ENCODE measurements at regions not wholly inside any gene's neighbourhood (a gene's known extent, or its start where the extent isn't known, plus 50 kb on each side); places are given as distances from the start of the nearest gene placed in this dataset.

DNA sequence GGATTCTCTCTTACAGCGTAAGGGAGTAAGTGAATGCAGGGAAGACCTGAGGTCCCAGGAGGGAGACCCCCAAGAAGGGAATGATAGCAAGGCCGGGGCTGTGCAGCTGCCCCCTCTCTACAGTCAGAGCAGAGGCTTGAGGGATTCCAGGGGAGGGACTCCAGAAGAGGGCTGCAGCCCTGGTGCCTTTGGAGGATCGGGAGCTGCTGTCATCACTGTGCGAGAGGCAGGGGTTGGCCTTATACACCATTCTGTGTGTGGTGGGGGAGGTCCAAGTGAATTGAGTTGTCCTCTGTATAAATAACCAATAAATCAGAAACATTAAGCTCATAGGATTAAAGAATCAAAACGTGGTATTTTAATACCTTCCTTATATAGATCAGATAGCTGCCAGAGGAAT lies 114.9 kb downstream of the GLI2 start:
- TF ChIP-seq, protein P1, sequence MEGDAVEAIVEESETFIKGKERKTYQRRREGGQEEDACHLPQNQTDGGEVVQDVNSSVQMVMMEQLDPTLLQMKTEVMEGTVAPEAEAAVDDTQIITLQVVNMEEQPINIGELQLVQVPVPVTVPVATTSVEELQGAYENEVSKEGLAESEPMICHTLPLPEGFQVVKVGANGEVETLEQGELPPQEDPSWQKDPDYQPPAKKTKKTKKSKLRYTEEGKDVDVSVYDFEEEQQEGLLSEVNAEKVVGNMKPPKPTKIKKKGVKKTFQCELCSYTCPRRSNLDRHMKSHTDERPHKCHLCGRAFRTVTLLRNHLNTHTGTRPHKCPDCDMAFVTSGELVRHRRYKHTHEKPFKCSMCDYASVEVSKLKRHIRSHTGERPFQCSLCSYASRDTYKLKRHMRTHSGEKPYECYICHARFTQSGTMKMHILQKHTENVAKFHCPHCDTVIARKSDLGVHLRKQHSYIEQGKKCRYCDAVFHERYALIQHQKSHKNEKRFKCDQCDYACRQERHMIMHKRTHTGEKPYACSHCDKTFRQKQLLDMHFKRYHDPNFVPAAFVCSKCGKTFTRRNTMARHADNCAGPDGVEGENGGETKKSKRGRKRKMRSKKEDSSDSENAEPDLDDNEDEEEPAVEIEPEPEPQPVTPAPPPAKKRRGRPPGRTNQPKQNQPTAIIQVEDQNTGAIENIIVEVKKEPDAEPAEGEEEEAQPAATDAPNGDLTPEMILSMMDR (IDR thresholded peaks at IDR 0.05) = no peak
- no peak for TF ChIP-seq POLR2A (IDR thresholded peaks at IDR 0.05)
